Effector memory CD4-positive, alpha-beta T cell (primary cell): ENCODE measurements at regions not wholly inside any gene's neighbourhood (a gene's known extent, or its start where the extent isn't known, plus 50 kb on each side); places are given as distances from the start of the nearest gene placed in this dataset.
"Not testable (repeated sequence)": the region's sequence is repeated elsewhere in the genome, so short reads cannot be mapped to it uniquely, and the experiment has no call there.

Experiments used
- DNase-seq, 3 donors: peaks; one replicate each; pipeline ENCODE4 v3.0.0-alpha.2; 2020
- H3K27ac ChIP-seq: 2 replicates; pipeline ENCODE4 v1.7.0; 2013; ENCODE audit warnings: mild to moderate bottlenecking, low read length, moderate library complexity; ENCODE audit not compliant: insufficient read depth, poor library complexity, severe bottlenecking
- H3K27me3 ChIP-seq: replicated peaks from 2 replicates; pipeline ENCODE4 v1.7.0; 2013; ENCODE audit warnings: mild to moderate bottlenecking, low read length; ENCODE audit not compliant: insufficient read depth, control insufficient read depth, poor library complexity, severe bottlenecking
- H3K36me3 ChIP-seq: 2 replicates; pipeline ENCODE4 v1.7.0; 2013; ENCODE audit warnings: mild to moderate bottlenecking, low read length, moderate library complexity; ENCODE audit not compliant: control insufficient read depth, insufficient read depth
- H3K4me1 ChIP-seq: 2 replicates; pipeline ENCODE4 v1.7.0; 2013; ENCODE audit warnings: low read length, mild to moderate bottlenecking; ENCODE audit not compliant: control insufficient read depth, insufficient read depth, poor library complexity, severe bottlenecking
- H3K4me3 ChIP-seq: 2 replicates; pipeline ENCODE4 v1.7.0; 2013; ENCODE audit warnings: low read length, low read depth, mild to moderate bottlenecking; ENCODE audit not compliant: insufficient read depth, poor library complexity, severe bottlenecking
- H3K9me3 ChIP-seq: 2 replicates; pipeline ENCODE4 v1.7.0; 2013; ENCODE audit warnings: mild to moderate bottlenecking, low read length, moderate library complexity; ENCODE audit not compliant: control insufficient read depth

DNA sequence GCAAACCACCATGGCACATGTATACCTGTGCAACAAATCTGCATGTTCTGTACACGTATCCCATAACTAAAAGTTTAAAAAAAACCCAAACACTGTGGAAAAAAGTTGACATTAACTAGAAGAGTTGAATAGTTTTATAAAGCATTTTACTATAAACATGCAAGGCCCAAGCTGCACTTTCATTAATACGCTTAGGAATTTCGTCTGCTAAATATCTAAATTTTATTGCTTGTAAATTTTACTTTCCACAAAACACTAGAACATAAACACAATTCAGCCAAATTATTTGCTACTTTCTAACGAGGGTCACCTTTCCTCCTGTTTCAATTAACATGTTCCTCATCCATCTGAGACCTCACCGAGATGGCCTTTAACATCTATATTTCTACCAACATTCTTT, 74.4 kb upstream of the MAN1A1 start:
- H3K27ac ChIP-seq, result no peak overlapping the region
- H3K36me3 ChIP-seq, result no peaks in the 10 kb centered on the region
- no peaks in the 10 kb centered on the region for H3K4me1 ChIP-seq
- H3K27me3 ChIP-seq, result no peaks in the 10 kb centered on the region
- no peak for DNase-seq
- no peaks in the 10 kb centered on the region for H3K9me3 ChIP-seq
- H3K4me3 ChIP-seq, result no peak overlapping the region

DNA sequence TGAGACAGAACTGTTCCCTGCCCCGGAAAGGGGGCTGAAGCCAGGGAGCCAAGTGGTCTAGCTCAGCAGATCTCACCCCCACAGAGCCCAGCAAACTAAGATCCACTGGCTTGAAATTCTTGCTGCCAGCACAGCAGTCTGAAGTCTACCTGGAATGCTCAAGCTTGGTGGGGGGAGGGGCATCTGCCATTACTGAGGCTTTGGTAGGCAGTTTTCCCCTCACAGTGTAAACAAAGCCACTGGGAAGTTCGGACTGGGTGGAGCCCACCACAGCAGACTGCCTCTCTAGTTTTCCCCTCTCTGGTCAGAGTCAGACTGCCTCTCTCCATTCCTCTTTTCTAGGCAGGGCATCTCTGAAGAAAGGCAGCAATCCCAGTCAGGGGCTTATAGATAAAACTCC, 68.5 kb upstream of the MAN1A1 start:
- DNase-seq, H3K36me3 ChIP-seq, H3K27me3 ChIP-seq, H3K27ac ChIP-seq, H3K9me3 ChIP-seq, H3K4me1 ChIP-seq, H3K4me3 ChIP-seq: not testable (repeated sequence)

DNA sequence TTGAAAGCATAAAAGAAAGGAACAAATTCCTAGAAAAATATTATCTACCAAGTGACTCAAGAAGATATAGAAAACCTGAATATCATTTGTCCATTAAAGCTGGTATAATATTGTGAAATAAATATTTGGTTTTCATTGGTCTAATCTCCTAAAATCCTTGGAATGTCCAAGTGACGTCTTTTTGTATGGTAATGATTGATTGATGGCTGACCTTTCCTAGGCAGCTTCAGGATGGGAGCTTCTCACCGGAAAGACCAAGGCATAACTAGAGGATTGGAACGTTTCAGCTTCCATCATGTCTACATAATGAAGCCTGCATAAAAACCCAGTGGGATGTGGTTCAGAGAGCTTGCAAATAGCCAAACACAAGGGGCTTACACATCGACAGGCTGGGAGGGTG, 57.6 kb upstream of the MAN1A1 start:
- no peaks in the 10 kb centered on the region for H3K36me3 ChIP-seq
- DNase-seq, result no peak
- H3K4me3 ChIP-seq, result no peak overlapping the region
- H3K27ac ChIP-seq, result no peak overlapping the region
- H3K27me3 ChIP-seq, result no peaks in the 10 kb centered on the region
- H3K4me1 ChIP-seq, result no peaks in the 10 kb centered on the region
- H3K9me3 ChIP-seq, result no peaks in the 10 kb centered on the region

- H3K27ac ChIP-seq, DNase-seq, H3K9me3 ChIP-seq, H3K27me3 ChIP-seq, H3K36me3 ChIP-seq, H3K4me3 ChIP-seq, H3K4me1 ChIP-seq: not testable (repeated sequence)
These were observed 55.6 kb upstream of the MAN1A1 start for GRCh38 chr6:119405114-119405513.
